Caco-2 (cell line): ENCODE measurements at regions not wholly inside any gene's neighbourhood (a gene's known extent, or its start where the extent isn't known, plus 50 kb on each side); places are given as distances from the start of the nearest gene placed in this dataset.

Experiments used
- BruUV-seq: library from RNA; stranded (reverse); fragments of 400-500 nt; replicated peaks from 2 replicates; lab custom pipeline; 2021; lab: Mats Ljungman, UMichigan
- CTCF ChIA-PET: fragments of 300-600 bp; sonication (Branson Sonifier 250); formaldehyde crosslinking; loops from one replicate; lab custom pipeline; 2022; ENCODE audit warnings: antibody characterized with exemption; lab: Charles Lee
- POLR2A ChIA-PET: fragments of 300-600 bp; sonication (Branson Sonifier 250); formaldehyde crosslinking; loops from one replicate; lab custom pipeline; 2022; ENCODE audit warnings: antibody characterized with exemption; lab: Charles Lee
- DNase-seq, 2 experiments: peaks; one replicate each; pipeline versions ENCODE4 v3.0.0 to v3.0.0-alpha.2; 2020 to 2022
- H3K27me3 ChIP-seq: replicated peaks from 2 replicates; pipeline ENCODE4 v1.6.0; 2011; ENCODE audit warnings: low read length; ENCODE audit not compliant: control insufficient read depth, insufficient read depth
- H3K36me3 ChIP-seq: 2 replicates; pipeline ENCODE4 v1.5.1; 2011; ENCODE audit warnings: low read length; ENCODE audit not compliant: control insufficient read depth, insufficient read depth
- H3K4me1 ChIP-seq: fragments of 250-450 bp; sonication (Bioruptor Pico); 2 replicates; pipeline ENCODE4 v1.5.1; 2020; ENCODE audit warnings: mild to moderate bottlenecking
- H3K4me3 ChIP-seq: 2 replicates; pipeline ENCODE4 v1.5.1; 2011; ENCODE audit warnings: low read depth, mild to moderate bottlenecking, control low read depth, low read length
- H3K9me3 ChIP-seq: fragments of 250-450 bp; sonication (Bioruptor Pico); 2 replicates; pipeline ENCODE4 v1.5.1; 2020; ENCODE audit warnings: mild to moderate bottlenecking, moderate library complexity
- H3K27ac Mint-ChIP-seq: one replicate; pipeline ENCODE4 v1.8.0; 2022; ENCODE audit warnings: mixed read lengths; ENCODE audit not compliant: unreplicated experiment
- H3K27me3 Mint-ChIP-seq: one replicate; pipeline ENCODE4 v1.8.0; 2022; ENCODE audit warnings: mixed read lengths; ENCODE audit not compliant: insufficient read depth, unreplicated experiment
- H3K36me3 Mint-ChIP-seq: one replicate; pipeline ENCODE4 v1.8.0; 2022; ENCODE audit warnings: mild to moderate bottlenecking, mixed read lengths; ENCODE audit not compliant: insufficient read depth, unreplicated experiment
- H3K4me1 Mint-ChIP-seq: one replicate; pipeline ENCODE4 v1.8.0; 2022; ENCODE audit warnings: low read depth, mixed read lengths; ENCODE audit not compliant: unreplicated experiment
- H3K4me3 Mint-ChIP-seq: one replicate; pipeline ENCODE4 v1.8.0; 2022; ENCODE audit warnings: mild to moderate bottlenecking, moderate library complexity, mixed read lengths; ENCODE audit not compliant: unreplicated experiment
- H3K9me3 Mint-ChIP-seq: one replicate; pipeline ENCODE4 v1.8.0; 2022; ENCODE audit warnings: mixed read lengths; ENCODE audit not compliant: unreplicated experiment
- CTCF ChIP-seq, 2 experiments: fragments of 200-600 bp in 1 of 2; IDR thresholded peaks; 1 replicate in 1 of 2; 2 replicates in 1 of 2; pipeline versions ENCODE4 v1.5.1 to v1.8.0; 2011 to 2022; ENCODE audit warnings: antibody characterized with exemption in 1 of 2, control low read depth in 1 of 2, inconsistent platforms in 1 of 2, low read depth in 1 of 2, low read length in 1 of 2, mild to moderate bottlenecking in 1 of 2, moderate library complexity in 1 of 2; ENCODE audit not compliant: insufficient read depth in 1 of 2, severe bottlenecking in 1 of 2, unreplicated experiment in 1 of 2
- intact Hi-C: fragments of 100-400 bp; cut with micrococcal nuclease; formaldehyde crosslinking; loops from one replicate; pipeline ENCODE4 v1.10.0; 2022; ENCODE audit not compliant: unreplicated experiment

- H3K4me1 Mint-ChIP-seq = peaks cover 8% of the 10 kb centered on the region
- H3K36me3 Mint-ChIP-seq = no peaks in the 10 kb centered on the region
- Histone ChIP-seq H3K4me3 (no peak overlapping the region), H3K4me1 (no peaks in the 10 kb centered on the region), H3K27me3 (no peaks in the 10 kb centered on the region), H3K9me3 (no peaks in the 10 kb centered on the region), H3K36me3 (no peaks in the 10 kb centered on the region)
- H3K27me3 Mint-ChIP-seq = no peaks in the 10 kb centered on the region
- DNase-seq = no peak
- no peak overlapping the region for H3K27ac Mint-ChIP-seq
- no peaks in the 10 kb centered on the region for H3K9me3 Mint-ChIP-seq
- H3K4me3 Mint-ChIP-seq = no peak overlapping the region
- ChIA-PET POLR2A (no interaction called here), CTCF (no interaction called here)
- TF ChIP-seq CTCF (IDR thresholded peaks at IDR 0.05; ENCODE audit: insufficient read depth in 1 of 2, low read depth in 1 of 2, low read length in 1 of 2, severe bottlenecking in 1 of 2, unreplicated experiment in 1 of 2) = no peak
- intact Hi-C loops = no loop called here
- no TSS peak for BruUV-seq
Measured at GRCh38 chr3:41041462-41041861, 157.8 kb upstream of the CTNNB1 start.

GRCh38 chr3:41041899-41042298 is 157.4 kb upstream of the CTNNB1 start:
- no peaks in the 10 kb centered on the region for H3K27me3 Mint-ChIP-seq
- CTCF ChIA-PET = no interaction called here
- peaks cover under 1% of the 10 kb centered on the region; the same call in 1 of the 2 replicates for H3K9me3 ChIP-seq
- no peaks in the 10 kb centered on the region for H3K36me3 ChIP-seq
- DNase-seq = no peak
- BruUV-seq = no TSS peak
- no peaks in the 10 kb centered on the region for H3K9me3 Mint-ChIP-seq
- no peak overlapping the region for H3K4me3 ChIP-seq
- no peaks in the 10 kb centered on the region for H3K36me3 Mint-ChIP-seq
- POLR2A ChIA-PET = no interaction called here
- no peak overlapping the region for H3K4me3 Mint-ChIP-seq
- TF ChIP-seq CTCF (IDR thresholded peaks at IDR 0.05; ENCODE audit: insufficient read depth in 1 of 2, low read depth in 1 of 2, low read length in 1 of 2, severe bottlenecking in 1 of 2, unreplicated experiment in 1 of 2) = no peak
- H3K27me3 ChIP-seq = no peaks in the 10 kb centered on the region
- intact Hi-C loops = no loop called here
- H3K27ac Mint-ChIP-seq = no peak overlapping the region
- peaks cover 11% of the 10 kb centered on the region for H3K4me1 Mint-ChIP-seq
- no peaks in the 10 kb centered on the region for H3K4me1 ChIP-seq

DNA sequence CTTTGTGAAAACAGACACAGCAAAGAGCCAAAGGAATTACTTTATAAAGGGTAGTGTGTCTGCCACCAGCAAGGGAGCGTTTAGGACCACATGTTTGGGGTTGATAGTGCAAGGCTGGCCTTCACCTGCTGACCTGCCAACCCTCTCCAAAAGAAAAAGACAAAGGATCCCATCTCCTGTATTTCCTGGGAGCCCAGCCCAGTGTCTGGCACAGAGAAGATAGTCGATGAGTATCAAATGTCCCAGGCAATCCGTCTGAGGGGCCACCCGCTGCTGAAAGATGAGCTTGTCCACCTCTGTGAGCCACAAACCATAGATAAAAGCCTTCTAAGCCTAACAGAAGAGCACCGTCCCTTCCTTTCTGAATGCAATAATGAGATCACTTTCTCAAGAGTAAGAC is 154.8 kb upstream of the CTNNB1 start:
- Mint-ChIP-seq H3K27ac (no peak overlapping the region), H3K27me3 (no peaks in the 10 kb centered on the region), H3K4me1 (peaks cover 11% of the 10 kb centered on the region), H3K36me3 (no peaks in the 10 kb centered on the region), H3K9me3 (peaks cover 17% of the 10 kb centered on the region), H3K4me3 (no peak overlapping the region)
- BruUV-seq = no TSS peak
- intact Hi-C loops = no loop called here
- Histone ChIP-seq H3K27me3 (no peaks in the 10 kb centered on the region), H3K4me3 (no peak overlapping the region), H3K9me3 (peaks cover 7% of the 10 kb centered on the region; the same call in 1 of the 2 replicates), H3K4me1 (no peaks in the 10 kb centered on the region), H3K36me3 (no peaks in the 10 kb centered on the region)
- POLR2A ChIA-PET = no interaction called here
- TF ChIP-seq CTCF (IDR thresholded peaks at IDR 0.05; ENCODE audit: insufficient read depth in 1 of 2, low read depth in 1 of 2, low read length in 1 of 2, severe bottlenecking in 1 of 2, unreplicated experiment in 1 of 2) = no peak
- CTCF ChIA-PET = no interaction called here
- no peak for DNase-seq
